Osteocyte (in vitro differentiated cells): ENCODE measurements at regions not wholly inside any gene's neighbourhood (a gene's known extent, or its start where the extent isn't known, plus 50 kb on each side); places are given as distances from the start of the nearest gene placed in this dataset.

Source experiments
- DNase-seq: peaks from one replicate; pipeline ENCODE4 v3.0.0; 2021; ENCODE audit warnings: mixed read lengths; ENCODE audit not compliant: unreplicated experiment; ENCODE audit errors: extremely low spot score
- H3K27ac Mint-ChIP-seq: one replicate; pipeline ENCODE4 v1.8.0; 2021; ENCODE audit warnings: mild to moderate bottlenecking, mixed read lengths; ENCODE audit not compliant: unreplicated experiment
- H3K27me3 Mint-ChIP-seq: one replicate; pipeline ENCODE4 v1.8.0; 2021; ENCODE audit warnings: mixed read lengths; ENCODE audit not compliant: unreplicated experiment
- H3K36me3 Mint-ChIP-seq: one replicate; pipeline ENCODE4 v1.8.0; 2021; ENCODE audit warnings: mixed read lengths; ENCODE audit not compliant: unreplicated experiment
- H3K4me1 Mint-ChIP-seq: one replicate; pipeline ENCODE4 v1.8.0; 2021; ENCODE audit warnings: mixed read lengths; ENCODE audit not compliant: unreplicated experiment
- H3K4me3 Mint-ChIP-seq: one replicate; pipeline ENCODE4 v1.8.0; 2021; ENCODE audit warnings: mild to moderate bottlenecking, moderate library complexity, mixed read lengths; ENCODE audit not compliant: unreplicated experiment
- H3K9me3 Mint-ChIP-seq: one replicate; pipeline ENCODE4 v1.8.0; 2021; ENCODE audit warnings: mixed read lengths; ENCODE audit not compliant: unreplicated experiment
- TF ChIP-seq, protein P1 (sequence below): fragments of 200-600 bp; sonication (generic); IDR thresholded peaks from 2 replicates; pipeline ENCODE4 v1.5.0; 2021; ENCODE audit warnings: antibody characterized with exemption, mild to moderate bottlenecking, moderate library complexity

DNA sequence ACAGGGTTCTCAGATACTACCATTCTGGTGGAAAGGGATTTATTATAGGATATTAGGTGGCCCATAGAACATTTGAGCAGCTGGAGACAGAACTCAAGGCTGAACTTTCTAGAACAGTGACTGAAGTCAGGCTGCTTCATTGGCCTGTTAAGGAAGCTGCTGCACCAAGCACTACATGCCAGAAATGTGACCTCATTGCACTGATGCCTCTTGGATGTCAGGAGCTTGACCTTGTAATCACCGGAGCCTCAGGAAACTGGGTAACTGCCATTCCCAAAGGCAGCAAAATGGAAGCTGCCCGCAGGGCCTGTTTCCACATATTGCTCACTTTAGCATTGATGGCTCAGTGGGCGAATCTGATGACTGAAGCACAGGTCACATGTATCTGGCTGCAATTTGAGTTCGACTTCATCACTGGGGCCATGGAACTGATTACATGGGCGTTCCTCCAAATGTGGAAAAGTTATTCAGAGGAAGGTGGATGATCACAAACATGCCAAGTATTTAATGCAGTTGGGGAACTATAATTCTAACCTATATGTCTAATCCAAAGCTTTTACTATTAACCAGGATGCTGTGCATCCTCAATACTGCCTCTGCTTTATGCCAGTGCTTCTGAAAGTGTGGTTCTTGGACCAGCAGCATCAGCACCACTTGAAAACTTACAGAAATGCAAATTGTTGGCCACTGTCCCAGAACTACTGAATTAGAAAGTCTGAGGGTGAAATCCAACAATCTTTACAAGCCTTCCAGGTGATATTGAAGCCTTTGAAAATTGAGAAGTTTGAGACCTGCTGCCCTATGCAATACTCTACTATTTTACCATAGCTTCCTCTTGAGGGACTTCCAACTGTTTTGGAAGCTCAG lies 337.2 kb upstream of the NAV3 start:
- Mint-ChIP-seq H3K4me1 (no peaks in the 10 kb centered on the region), H3K9me3 (no peaks in the 10 kb centered on the region), H3K36me3 (no peaks in the 10 kb centered on the region), H3K4me3 (no peak overlapping the region), H3K27me3 (no peaks in the 10 kb centered on the region), H3K27ac (no peak overlapping the region)
- no peak for DNase-seq
- TF ChIP-seq, protein P1, sequence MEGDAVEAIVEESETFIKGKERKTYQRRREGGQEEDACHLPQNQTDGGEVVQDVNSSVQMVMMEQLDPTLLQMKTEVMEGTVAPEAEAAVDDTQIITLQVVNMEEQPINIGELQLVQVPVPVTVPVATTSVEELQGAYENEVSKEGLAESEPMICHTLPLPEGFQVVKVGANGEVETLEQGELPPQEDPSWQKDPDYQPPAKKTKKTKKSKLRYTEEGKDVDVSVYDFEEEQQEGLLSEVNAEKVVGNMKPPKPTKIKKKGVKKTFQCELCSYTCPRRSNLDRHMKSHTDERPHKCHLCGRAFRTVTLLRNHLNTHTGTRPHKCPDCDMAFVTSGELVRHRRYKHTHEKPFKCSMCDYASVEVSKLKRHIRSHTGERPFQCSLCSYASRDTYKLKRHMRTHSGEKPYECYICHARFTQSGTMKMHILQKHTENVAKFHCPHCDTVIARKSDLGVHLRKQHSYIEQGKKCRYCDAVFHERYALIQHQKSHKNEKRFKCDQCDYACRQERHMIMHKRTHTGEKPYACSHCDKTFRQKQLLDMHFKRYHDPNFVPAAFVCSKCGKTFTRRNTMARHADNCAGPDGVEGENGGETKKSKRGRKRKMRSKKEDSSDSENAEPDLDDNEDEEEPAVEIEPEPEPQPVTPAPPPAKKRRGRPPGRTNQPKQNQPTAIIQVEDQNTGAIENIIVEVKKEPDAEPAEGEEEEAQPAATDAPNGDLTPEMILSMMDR: no peak

DNA sequence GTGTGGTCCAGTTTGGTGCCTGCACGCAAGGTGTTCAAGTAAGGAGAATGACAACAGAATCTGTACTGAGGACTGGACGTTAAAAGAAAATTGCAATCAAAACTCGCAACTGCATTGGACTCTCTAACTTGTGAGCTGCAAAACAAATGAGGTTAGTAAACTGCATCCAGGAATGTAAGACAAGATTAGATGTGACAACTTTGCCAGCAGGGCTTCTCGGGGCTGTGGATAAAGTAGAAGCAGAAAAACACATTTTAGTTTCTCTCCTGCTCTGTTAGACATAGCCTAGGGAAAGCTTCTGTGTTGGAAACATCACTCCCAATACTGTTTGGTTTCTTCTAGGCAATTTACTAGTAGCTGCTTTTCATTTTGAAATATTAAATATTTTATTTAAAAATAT lies 338.2 kb upstream of the NAV3 start:
- Mint-ChIP-seq H3K27me3 (no peaks in the 10 kb centered on the region), H3K4me3 (no peak overlapping the region), H3K27ac (no peak overlapping the region), H3K36me3 (no peaks in the 10 kb centered on the region), H3K9me3 (no peaks in the 10 kb centered on the region), H3K4me1 (no peaks in the 10 kb centered on the region)
- no peak for DNase-seq
- TF ChIP-seq, protein P1: no peak

DNA sequence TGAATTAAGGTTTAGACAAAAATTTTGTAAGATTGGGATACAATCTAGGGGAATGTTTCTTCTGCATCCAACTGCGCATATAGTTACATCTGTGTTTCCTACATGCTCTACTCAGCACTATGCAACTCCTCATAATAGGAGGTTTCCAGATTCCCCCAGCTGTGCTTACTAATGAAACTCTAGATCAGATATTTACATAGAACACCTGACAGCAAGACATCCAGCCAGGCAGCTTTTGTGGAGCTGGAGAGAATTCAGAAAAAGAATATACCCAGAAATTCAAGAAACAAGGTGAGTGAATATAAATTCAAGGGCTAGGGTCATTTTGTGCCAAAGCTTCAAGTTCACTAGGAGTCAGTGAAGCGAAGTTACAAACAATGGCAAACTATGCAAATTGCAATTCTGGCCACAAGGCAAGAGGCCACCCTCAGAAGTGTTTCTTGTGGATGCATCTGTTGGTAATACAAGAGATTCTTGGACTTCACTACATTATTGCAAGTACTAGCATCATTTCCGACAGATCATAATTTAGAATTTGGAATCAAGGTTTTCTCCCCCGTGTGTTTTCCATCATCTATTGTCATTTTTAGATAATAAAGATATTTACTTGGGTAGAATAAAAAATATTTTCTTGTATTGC lies 341.2 kb upstream of the NAV3 start:
- Mint-ChIP-seq H3K36me3 (no peaks in the 10 kb centered on the region), H3K4me3 (no peak overlapping the region), H3K27ac (no peak overlapping the region), H3K27me3 (peaks cover 5% of the 10 kb centered on the region), H3K4me1 (no peaks in the 10 kb centered on the region), H3K9me3 (no peaks in the 10 kb centered on the region)
- no peak for DNase-seq
- TF ChIP-seq, protein P1: no peak

DNA sequence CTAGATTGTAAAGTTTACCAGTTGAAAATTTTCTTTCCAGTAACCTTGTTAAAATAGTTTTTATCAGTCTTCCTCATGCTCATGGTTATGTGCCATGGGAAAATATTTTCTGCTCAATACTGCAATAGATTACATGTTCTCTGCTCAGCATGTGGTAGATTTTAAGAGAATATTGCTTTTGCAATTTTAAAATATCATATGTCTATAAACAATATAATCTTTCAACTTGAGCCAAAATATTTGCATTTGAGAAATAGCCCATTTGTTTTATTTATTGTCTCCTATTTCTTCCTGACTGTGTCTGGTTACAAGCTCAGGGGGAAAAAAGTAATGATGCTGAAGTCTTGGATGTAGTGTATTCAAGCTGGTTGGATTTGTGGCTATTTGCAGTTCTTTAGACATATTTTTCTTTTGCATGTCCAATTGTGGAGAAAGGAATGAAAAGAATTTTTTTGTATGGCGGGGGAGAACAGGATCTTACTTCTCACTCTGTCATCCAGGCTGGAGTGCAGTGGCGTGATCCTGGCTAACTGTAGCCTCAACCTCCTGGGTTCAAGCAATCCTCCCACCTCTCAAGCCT lies 342.6 kb upstream of the NAV3 start:
- Mint-ChIP-seq H3K36me3 (no peaks in the 10 kb centered on the region), H3K9me3 (no peaks in the 10 kb centered on the region), H3K4me1 (no peaks in the 10 kb centered on the region), H3K27ac (no peak overlapping the region), H3K27me3 (peaks cover 9% of the 10 kb centered on the region), H3K4me3 (no peak overlapping the region)
- no peak for DNase-seq
- TF ChIP-seq, protein P1: no peak

DNA sequence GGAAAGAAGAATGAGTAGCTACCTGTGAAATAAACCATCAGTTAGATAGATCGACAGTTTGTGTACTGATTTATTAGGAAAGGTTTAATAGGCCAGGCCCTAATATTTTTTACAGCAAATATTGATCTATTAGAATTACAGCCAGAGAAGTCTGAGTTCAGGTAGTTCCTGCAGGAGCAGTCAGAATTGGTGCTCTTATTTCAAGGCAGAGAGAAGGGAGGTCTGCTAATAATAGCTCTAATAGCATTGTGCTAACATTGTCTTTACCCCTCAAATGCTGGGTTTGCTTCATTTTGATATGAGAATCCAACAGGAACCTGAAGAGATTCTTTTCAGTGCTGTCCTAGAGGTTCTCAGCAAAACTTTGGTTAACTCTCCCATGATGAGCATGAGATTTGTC lies 343.8 kb upstream of the NAV3 start:
- no peaks in the 10 kb centered on the region for H3K36me3 Mint-ChIP-seq
- no peaks in the 10 kb centered on the region for H3K4me1 Mint-ChIP-seq
- H3K27me3 Mint-ChIP-seq: peaks cover 9% of the 10 kb centered on the region
- TF ChIP-seq, protein P1: no peak
- no peak for DNase-seq
- H3K9me3 Mint-ChIP-seq: no peaks in the 10 kb centered on the region
- H3K4me3 Mint-ChIP-seq: no peak overlapping the region
- H3K27ac Mint-ChIP-seq: no peak overlapping the region
